22Rv1 (cell line): ENCODE measurements at regions not wholly inside any gene's neighbourhood (a gene's known extent, or its start where the extent isn't known, plus 50 kb on each side); places are given as distances from the start of the nearest gene placed in this dataset.

Source experiments
- ZFX ChIP-seq: fragments of 450-650 bp; IDR thresholded peaks from 2 replicates; pipeline ENCODE4 v1.6.1; 2017; ENCODE audit warnings: antibody characterized with exemption, borderline replicate concordance
- TF ChIP-seq, protein P1 (sequence below): fragments of 450-650 bp; IDR thresholded peaks from 2 replicates; pipeline ENCODE4 v1.5.1; 2017; ENCODE audit warnings: mild to moderate bottlenecking

DNA sequence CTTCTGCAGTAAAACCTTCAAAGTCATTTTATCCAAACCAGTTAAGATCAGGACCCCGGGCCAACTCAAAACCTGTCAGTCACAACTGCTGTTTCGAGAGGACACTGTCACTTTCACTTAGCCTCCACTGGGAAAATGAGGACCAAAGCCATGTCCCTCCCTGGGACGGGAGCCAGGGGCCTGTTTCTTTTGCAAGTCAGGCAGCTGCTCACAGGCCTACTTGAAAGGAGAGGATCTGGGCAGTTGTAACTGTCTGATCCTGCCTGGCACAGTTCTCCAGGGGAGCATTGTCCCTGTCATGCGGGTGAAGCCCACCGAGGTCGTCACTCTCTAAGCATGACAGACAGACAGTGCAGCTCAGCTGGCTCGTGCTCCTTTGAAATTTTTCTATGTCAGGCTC is 276.2 kb downstream of the NPIPA8 start:
- TF ChIP-seq, protein P1, sequence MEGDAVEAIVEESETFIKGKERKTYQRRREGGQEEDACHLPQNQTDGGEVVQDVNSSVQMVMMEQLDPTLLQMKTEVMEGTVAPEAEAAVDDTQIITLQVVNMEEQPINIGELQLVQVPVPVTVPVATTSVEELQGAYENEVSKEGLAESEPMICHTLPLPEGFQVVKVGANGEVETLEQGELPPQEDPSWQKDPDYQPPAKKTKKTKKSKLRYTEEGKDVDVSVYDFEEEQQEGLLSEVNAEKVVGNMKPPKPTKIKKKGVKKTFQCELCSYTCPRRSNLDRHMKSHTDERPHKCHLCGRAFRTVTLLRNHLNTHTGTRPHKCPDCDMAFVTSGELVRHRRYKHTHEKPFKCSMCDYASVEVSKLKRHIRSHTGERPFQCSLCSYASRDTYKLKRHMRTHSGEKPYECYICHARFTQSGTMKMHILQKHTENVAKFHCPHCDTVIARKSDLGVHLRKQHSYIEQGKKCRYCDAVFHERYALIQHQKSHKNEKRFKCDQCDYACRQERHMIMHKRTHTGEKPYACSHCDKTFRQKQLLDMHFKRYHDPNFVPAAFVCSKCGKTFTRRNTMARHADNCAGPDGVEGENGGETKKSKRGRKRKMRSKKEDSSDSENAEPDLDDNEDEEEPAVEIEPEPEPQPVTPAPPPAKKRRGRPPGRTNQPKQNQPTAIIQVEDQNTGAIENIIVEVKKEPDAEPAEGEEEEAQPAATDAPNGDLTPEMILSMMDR, result no peak
- TF ChIP-seq ZFX, result no peak
